Prostate gland (tissue), 2 donors: ENCODE measurements at regions not wholly inside any gene's neighbourhood (a gene's known extent, or its start where the extent isn't known, plus 50 kb on each side); places are given as distances from the start of the nearest gene placed in this dataset.

Experiments used
- CTCF ChIP-seq, 4 experiments: fragments of 200-600 bp in 2 of 4; fragments of 450-650 bp in 2 of 4; sonication (generic) in 2 of 4; IDR thresholded peaks; 1 replicate in 3 of 4; 2 replicates in 1 of 4; pipeline ENCODE4 v1.5.1; 2016 to 2019; ENCODE audit warnings: antibody characterized with exemption in 4 of 4, mild to moderate bottlenecking in 2 of 4, moderate library complexity in 2 of 4
- POLR2A ChIP-seq: fragments of 450-650 bp; IDR thresholded peaks from one replicate; pipeline ENCODE4 v1.6.1; 2016; ENCODE audit warnings: antibody characterized with exemption, mild to moderate bottlenecking
- POLR2AphosphoS5 ChIP-seq: sonication (generic); formaldehyde crosslinking; IDR thresholded peaks from one replicate; pipeline ENCODE4 v1.6.1; 2017; ENCODE audit warnings: antibody characterized with exemption

DNA sequence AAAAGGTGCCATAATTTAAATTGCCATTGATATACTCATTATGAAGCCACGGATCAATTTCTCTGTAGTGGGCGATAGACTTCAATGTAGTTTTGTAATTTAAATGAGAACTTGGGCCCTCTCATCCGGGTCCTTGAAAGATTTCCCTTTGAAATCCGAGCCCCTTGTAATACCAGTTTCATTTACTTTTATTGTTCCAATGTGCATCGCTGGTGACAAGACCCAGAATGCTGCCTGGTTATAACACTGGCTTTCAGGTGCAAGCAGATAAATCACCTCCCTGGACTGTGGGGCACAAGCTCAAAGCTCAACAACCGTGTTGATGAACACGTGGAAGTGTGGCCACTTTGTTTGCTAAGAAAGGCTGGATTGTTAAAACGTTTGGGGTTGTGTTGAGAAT is 68.9 kb upstream of the FZD10 start:
- TF ChIP-seq CTCF (IDR thresholded peaks at IDR 0.05), result no peak
- TF ChIP-seq POLR2A, result no peak
- no peak for TF ChIP-seq POLR2AphosphoS5
